C4-2B (cell line): ENCODE measurements at regions not wholly inside any gene's neighbourhood (a gene's known extent, or its start where the extent isn't known, plus 50 kb on each side); places are given as distances from the start of the nearest gene placed in this dataset.

Source experiments
- H3K27ac ChIP-seq: fragments of 450-650 bp; 2 replicates; pipeline ENCODE4 v1.5.1; 2017
- CTCF ChIP-seq: fragments of 450-650 bp; conservative IDR thresholded peaks from 2 replicates; pipeline ENCODE4 v1.5.1; 2017; ENCODE audit warnings: mild to moderate bottlenecking
- ZFX ChIP-seq: fragments of 450-650 bp; IDR thresholded peaks from 2 replicates; pipeline ENCODE4 v1.6.1; 2017

GRCh38 chr1:81577004-81577697 lies 223.6 kb upstream of the ADGRL2 start:
- H3K27ac ChIP-seq: no peak overlapping the region
- TF ChIP-seq CTCF (no peak), ZFX (no peak)

GRCh38 chr1:81574408-81574807 lies 226.3 kb upstream of the ADGRL2 start:
- TF ChIP-seq CTCF: no peak
- no peak for TF ChIP-seq ZFX
- no peak overlapping the region for H3K27ac ChIP-seq

- no peak overlapping the region for H3K27ac ChIP-seq
- TF ChIP-seq CTCF (no peak), ZFX (no peak)
These were observed 227.3 kb upstream of the ADGRL2 start for GRCh38 chr1:81573458-81573857.

GRCh38 chr1:81571946-81572345 lies 228.8 kb upstream of the ADGRL2 start:
- H3K27ac ChIP-seq: no peak overlapping the region
- TF ChIP-seq ZFX: no peak
- TF ChIP-seq CTCF: no peak

- TF ChIP-seq CTCF (no peak), ZFX (no peak)
- no peak overlapping the region for H3K27ac ChIP-seq
These were observed 231.0 kb upstream of the ADGRL2 start for GRCh38 chr1:81569761-81570160.

- TF ChIP-seq CTCF (no peak), ZFX (no peak)
- no peak overlapping the region for H3K27ac ChIP-seq
These were observed 237.1 kb upstream of the ADGRL2 start for GRCh38 chr1:81563632-81564031.

GRCh38 chr1:81562934-81563333 lies 237.8 kb upstream of the ADGRL2 start:
- H3K27ac ChIP-seq: no peak overlapping the region
- TF ChIP-seq CTCF: no peak
- no peak for TF ChIP-seq ZFX
